Tibial nerve (tissue), 4 donors: ENCODE measurements at regions not wholly inside any gene's neighbourhood (a gene's known extent, or its start where the extent isn't known, plus 50 kb on each side); places are given as distances from the start of the nearest gene placed in this dataset.
"Not testable (repeated sequence)": the region's sequence is repeated elsewhere in the genome, so short reads cannot be mapped to it uniquely, and the experiment has no call there.

Source experiments
- DNase-seq, 2 donors: peaks; one replicate each; pipeline ENCODE4 v3.0.0-alpha.2; 2019; ENCODE audit warnings: low spot score in 2 of 2
- H3K27ac ChIP-seq, 4 donors: fragments of 200-600 bp; sonication (generic) in 3 of 4; one replicate each; pipeline ENCODE4 v1.5.1; 2017 to 2019; ENCODE audit warnings: mild to moderate bottlenecking in 1 of 4
- H3K27me3 ChIP-seq, 2 donors: fragments of 200-600 bp; sonication (generic) in 1 of 2; one replicate each; pipeline versions ENCODE4 v1.5.1 to v1.6.0; 2017 to 2019
- H3K36me3 ChIP-seq, 3 donors: fragments of 200-600 bp; sonication (generic); one replicate each; pipeline ENCODE4 v1.5.1; 2018 to 2019
- H3K4me1 ChIP-seq, 4 donors: fragments of 200-600 bp; sonication (generic) in 3 of 4; one replicate each; pipeline ENCODE4 v1.5.1; 2017 to 2019
- H3K4me3 ChIP-seq, 4 donors: fragments of 200-600 bp; sonication (generic) in 3 of 4; one replicate each; pipeline ENCODE4 v1.5.1; 2017 to 2019; ENCODE audit warnings: mild to moderate bottlenecking in 1 of 4, moderate library complexity in 1 of 4
- H3K9me3 ChIP-seq, 4 donors: fragments of 200-600 bp; sonication (generic) in 3 of 4; one replicate each; pipeline ENCODE4 v1.5.1; 2017 to 2019
- EP300 ChIP-seq, 2 donors: sonication (generic); formaldehyde crosslinking; IDR thresholded peaks; one replicate each; pipeline ENCODE4 v1.6.1; 2017; ENCODE audit warnings: antibody characterized with exemption in 2 of 2, mild to moderate bottlenecking in 1 of 2
- POLR2A ChIP-seq, 2 donors: fragments of 450-650 bp; IDR thresholded peaks; one replicate each; pipeline ENCODE4 v1.6.1; 2017; ENCODE audit warnings: antibody characterized with exemption in 2 of 2, mild to moderate bottlenecking in 2 of 2, moderate library complexity in 2 of 2
- WGBS, 2 donors: methylation state at CpG; one replicate each; pipeline ENCODE4 v1.1.5; 2018; 5-methylcytosine and 5-hydroxymethylcytosine counted together
- TF ChIP-seq, protein P1 (sequence below), 5 experiments: fragments of 200-600 bp in 3 of 5; fragments of 450-650 bp in 2 of 5; sonication (generic) in 3 of 5; IDR thresholded peaks; one replicate each; pipeline ENCODE4 v1.5.1; 2016 to 2019; ENCODE audit warnings: antibody characterized with exemption in 5 of 5, mild to moderate bottlenecking in 3 of 5, moderate library complexity in 2 of 5

GRCh38 chr9:65426231-65426630, 141.2 kb upstream of the FOXD4L5 start:
- no peak for DNase-seq
- Histone ChIP-seq H3K4me3 (no peak overlapping the region), H3K36me3 (no peaks in the 10 kb centered on the region), H3K4me1 (no peaks in the 10 kb centered on the region), H3K27ac (no peak overlapping the region), H3K27me3 (no peaks in the 10 kb centered on the region), H3K9me3 (peaks cover 0 to 63% (median 0%) of the 10 kb centered on the region in 4 donors)
- 81 to 87% methylated on average over 8 of the region's 8 CpGs for WGBS, 2 donors
- TF ChIP-seq, protein P1, sequence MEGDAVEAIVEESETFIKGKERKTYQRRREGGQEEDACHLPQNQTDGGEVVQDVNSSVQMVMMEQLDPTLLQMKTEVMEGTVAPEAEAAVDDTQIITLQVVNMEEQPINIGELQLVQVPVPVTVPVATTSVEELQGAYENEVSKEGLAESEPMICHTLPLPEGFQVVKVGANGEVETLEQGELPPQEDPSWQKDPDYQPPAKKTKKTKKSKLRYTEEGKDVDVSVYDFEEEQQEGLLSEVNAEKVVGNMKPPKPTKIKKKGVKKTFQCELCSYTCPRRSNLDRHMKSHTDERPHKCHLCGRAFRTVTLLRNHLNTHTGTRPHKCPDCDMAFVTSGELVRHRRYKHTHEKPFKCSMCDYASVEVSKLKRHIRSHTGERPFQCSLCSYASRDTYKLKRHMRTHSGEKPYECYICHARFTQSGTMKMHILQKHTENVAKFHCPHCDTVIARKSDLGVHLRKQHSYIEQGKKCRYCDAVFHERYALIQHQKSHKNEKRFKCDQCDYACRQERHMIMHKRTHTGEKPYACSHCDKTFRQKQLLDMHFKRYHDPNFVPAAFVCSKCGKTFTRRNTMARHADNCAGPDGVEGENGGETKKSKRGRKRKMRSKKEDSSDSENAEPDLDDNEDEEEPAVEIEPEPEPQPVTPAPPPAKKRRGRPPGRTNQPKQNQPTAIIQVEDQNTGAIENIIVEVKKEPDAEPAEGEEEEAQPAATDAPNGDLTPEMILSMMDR (IDR thresholded peaks at IDR 0.05): no peak
- TF ChIP-seq EP300 (IDR thresholded peaks at IDR 0.05) (no peak), POLR2A (IDR thresholded peaks at IDR 0.05) (no peak)

- not testable (repeated sequence) for H3K27ac ChIP-seq, H3K27me3 ChIP-seq, H3K4me1 ChIP-seq, DNase-seq, H3K4me3 ChIP-seq, H3K36me3 ChIP-seq
- WGBS, 2 donors: 49 to 53% methylated on average over 5 of the region's 5 CpGs
- peaks cover 0 to 58% (median 0%) of the 10 kb centered on the region in 4 donors for H3K9me3 ChIP-seq
These were observed 140.2 kb upstream of the FOXD4L5 start for GRCh38 chr9:65425183-65425582.

- not testable (repeated sequence) for H3K4me3 ChIP-seq, H3K4me1 ChIP-seq, H3K27ac ChIP-seq, DNase-seq, H3K36me3 ChIP-seq, H3K27me3 ChIP-seq
- whole genome bisulfite sequencing, 2 donors: 75 to 82% methylated on average over 8 of the region's 8 CpGs
- H3K9me3 ChIP-seq: peaks cover 0 to 51% (median 0%) of the 10 kb centered on the region in 4 donors
These were observed 139.5 kb upstream of the FOXD4L5 start for GRCh38 chr9:65424437-65424984.

DNA sequence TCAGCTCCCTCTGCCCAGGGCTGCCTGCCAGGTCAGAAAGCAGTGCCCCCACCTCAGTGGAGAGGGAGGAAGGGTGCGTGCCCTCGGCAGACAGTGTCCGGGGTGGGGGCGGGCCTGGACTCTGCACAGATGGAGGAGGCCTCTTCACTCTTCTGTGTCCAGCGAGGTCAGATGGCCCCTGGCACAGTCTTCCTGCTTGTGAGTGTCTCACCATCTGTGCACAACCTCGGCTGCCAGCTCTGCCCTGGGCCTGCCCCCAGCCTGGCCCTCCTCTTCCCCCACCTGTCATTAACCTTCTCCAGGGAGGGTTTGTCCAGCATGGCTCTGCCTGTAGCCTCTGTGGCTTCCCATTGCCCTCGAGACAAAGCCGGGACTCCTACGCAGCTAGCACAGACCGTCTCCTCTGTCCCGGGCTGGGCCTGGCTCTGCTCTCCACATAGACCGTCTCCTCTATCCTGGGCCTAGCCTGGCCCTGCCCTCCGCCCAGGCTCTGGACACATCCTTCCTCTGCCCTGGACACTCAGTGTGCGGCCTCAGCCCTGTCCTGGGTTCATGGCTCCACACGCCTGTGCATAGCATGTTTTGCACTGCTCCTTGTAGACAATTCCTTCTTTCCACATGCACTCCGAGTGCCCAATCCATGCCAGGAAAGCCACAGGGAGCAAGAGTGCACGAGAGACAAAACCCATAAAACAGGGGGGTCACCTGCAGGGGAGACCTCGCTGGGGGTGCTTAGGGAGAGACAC, 138.9 kb upstream of the FOXD4L5 start:
- not testable (repeated sequence) for H3K4me1 ChIP-seq, H3K4me3 ChIP-seq, H3K27me3 ChIP-seq, DNase-seq, H3K36me3 ChIP-seq, H3K27ac ChIP-seq
- peaks cover 0 to 52% (median 0%) of the 10 kb centered on the region in 4 donors for H3K9me3 ChIP-seq
- WGBS, 2 donors: 89 to 91% methylated on average over 18 of the region's 18 CpGs

DNA sequence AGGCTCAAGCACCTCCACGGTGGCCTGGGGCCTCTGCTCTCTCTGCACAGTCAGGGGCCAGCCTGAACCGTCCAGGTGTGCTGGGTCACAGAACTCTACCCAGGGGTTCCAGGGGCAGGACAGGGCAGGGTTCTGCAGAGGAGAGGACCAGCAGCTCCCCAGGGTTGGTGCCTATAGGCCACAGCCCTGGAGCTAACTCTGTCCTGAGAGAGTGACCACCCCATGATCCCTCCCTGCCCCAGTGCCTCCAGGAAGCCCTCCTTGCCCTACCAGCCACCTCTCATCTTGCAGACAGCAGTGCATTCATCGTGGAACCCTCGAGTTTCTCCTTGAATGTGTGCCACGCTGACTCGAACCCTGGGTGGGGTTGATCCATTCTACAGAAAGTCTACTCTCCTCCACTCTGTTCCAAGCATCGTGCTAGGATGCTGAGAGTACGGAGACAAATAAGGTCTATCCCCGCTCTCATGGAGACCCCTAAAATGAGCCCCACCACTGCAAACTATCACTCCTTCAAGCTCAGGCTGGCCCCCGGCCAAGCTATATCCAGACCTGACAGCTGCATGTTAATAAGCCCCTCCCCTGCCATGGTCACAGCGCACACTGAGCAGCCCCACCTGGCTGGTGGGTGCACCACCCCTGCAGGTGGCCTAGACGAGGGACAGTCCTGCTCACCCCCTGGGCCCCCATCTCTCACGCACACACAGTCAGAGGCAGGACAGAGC, 138.1 kb upstream of the FOXD4L5 start:
- not testable (repeated sequence) for H3K36me3 ChIP-seq, H3K4me1 ChIP-seq, H3K4me3 ChIP-seq, H3K27ac ChIP-seq, DNase-seq, H3K27me3 ChIP-seq
- 82 to 83% methylated on average over 9 to 11 of the region's 13 CpGs for WGBS, 2 donors
- H3K9me3 ChIP-seq: peaks cover 0 to 54% (median 0%) of the 10 kb centered on the region in 4 donors

DNA sequence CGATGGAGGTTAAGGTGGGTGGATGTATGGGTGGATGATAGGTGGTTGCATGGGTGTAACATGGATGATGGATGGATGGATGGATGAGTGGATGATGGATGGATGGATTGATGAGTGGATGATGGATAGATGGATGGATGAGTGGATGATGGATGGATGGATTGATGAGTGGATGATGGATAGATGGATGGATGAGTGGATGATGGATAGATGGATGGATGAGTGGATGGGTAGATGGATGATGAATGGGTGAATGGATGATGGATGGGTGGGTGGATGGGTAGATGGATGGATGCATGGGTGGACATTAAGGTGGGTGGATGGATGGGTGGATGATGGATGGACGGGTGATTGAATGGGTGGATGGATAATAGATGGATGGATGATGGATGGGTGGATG, 136.5 kb upstream of the FOXD4L5 start:
- WGBS, 2 donors: 71 to 82% methylated on average over 2 of the region's 2 CpGs
- H3K27me3 ChIP-seq, DNase-seq, H3K4me3 ChIP-seq, H3K27ac ChIP-seq, H3K4me1 ChIP-seq, H3K36me3 ChIP-seq: not testable (repeated sequence)
- peaks cover 0 to 60% (median 0%) of the 10 kb centered on the region in 4 donors for H3K9me3 ChIP-seq

DNA sequence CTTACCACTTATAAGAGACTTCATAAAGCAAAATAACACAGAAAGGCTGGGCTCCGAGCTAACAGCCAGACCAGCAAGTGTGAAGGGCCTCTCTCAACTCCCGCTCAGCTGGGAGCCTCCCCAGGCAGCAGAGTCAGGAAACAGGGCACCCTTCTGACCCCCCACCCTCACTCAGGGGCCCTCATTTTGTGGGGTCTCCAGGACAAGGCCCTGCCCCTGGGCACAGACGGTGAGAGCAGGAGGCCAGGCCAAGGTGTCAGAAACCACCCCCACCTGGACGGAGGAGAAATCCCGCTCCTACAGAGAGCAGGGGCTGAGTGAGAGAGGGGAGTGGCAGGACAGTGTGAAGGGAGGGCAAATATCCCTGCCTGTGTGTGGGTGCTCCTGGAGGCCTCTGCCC, 135.8 kb upstream of the FOXD4L5 start:
- H3K4me3 ChIP-seq: no peak overlapping the region
- H3K4me1 ChIP-seq: no peaks in the 10 kb centered on the region
- DNase-seq: no peak
- 80 to 91% methylated on average over 5 of the region's 5 CpGs for WGBS, 2 donors
- TF ChIP-seq POLR2A (IDR thresholded peaks at IDR 0.05) (no peak), EP300 (IDR thresholded peaks at IDR 0.05) (no peak)
- TF ChIP-seq, protein P1 (IDR thresholded peaks at IDR 0.05): no peak
- peaks cover 0 to 53% (median 0%) of the 10 kb centered on the region in 4 donors for H3K9me3 ChIP-seq
- no peaks in the 10 kb centered on the region for H3K27me3 ChIP-seq
- no peak overlapping the region for H3K27ac ChIP-seq
- no peaks in the 10 kb centered on the region for H3K36me3 ChIP-seq

GRCh38 chr9:65418966-65419365, 134.0 kb upstream of the FOXD4L5 start:
- H3K4me1 ChIP-seq, H3K27me3 ChIP-seq, DNase-seq, H3K4me3 ChIP-seq, H3K36me3 ChIP-seq, H3K27ac ChIP-seq: not testable (repeated sequence)
- H3K9me3 ChIP-seq: peaks cover 0 to 40% (median 0%) of the 10 kb centered on the region in 4 donors
- 72 to 84% methylated on average over 4 of the region's 4 CpGs for WGBS, 2 donors

- H3K4me1 ChIP-seq, DNase-seq, H3K36me3 ChIP-seq, H3K4me3 ChIP-seq, H3K27ac ChIP-seq, H3K27me3 ChIP-seq: not testable (repeated sequence)
- H3K9me3 ChIP-seq: peaks cover 0 to 46% (median 0%) of the 10 kb centered on the region in 4 donors
- 65 to 71% methylated on average over 7 of the region's 7 CpGs for WGBS, 2 donors
These were observed 131.9 kb upstream of the FOXD4L5 start for GRCh38 chr9:65416948-65417347.

DNA sequence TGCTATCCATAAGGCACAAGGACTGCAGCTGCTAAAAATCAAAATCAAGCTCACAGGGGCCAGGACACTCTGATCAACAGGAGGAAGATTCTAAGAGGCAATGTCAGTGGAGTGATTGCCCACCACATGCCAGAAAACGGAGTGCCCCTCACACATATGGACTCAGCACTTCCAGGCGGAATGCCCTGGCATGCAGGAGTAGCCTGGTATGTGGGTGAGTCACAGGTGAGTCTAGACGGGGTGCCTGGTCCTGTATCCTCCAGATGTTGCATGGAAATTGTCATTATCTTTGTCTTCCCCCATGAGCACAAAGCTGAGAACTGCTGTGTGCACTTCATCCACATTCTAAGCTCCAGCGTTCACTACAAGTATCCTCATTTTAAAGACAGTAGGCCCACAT, 129.2 kb upstream of the FOXD4L5 start:
- peaks cover 0 to 49% (median 0%) of the 10 kb centered on the region in 4 donors for H3K9me3 ChIP-seq
- not testable (repeated sequence) for H3K4me3 ChIP-seq, DNase-seq, H3K36me3 ChIP-seq, H3K27ac ChIP-seq, H3K4me1 ChIP-seq, H3K27me3 ChIP-seq
- 51 to 53% methylated on average over 4 of the region's 4 CpGs for WGBS, 2 donors

- H3K4me1 ChIP-seq, H3K36me3 ChIP-seq, H3K27me3 ChIP-seq, H3K27ac ChIP-seq, DNase-seq, H3K4me3 ChIP-seq: not testable (repeated sequence)
- H3K9me3 ChIP-seq: peaks cover 0 to 44% (median 0%) of the 10 kb centered on the region in 4 donors
- WGBS, 2 donors: 69 to 70% methylated on average over 5 of the region's 5 CpGs
These were observed 128.4 kb upstream of the FOXD4L5 start for GRCh38 chr9:65413371-65413770.
